Kasumi-1 (cell line): ENCODE measurements at regions not wholly inside any gene's neighbourhood (a gene's known extent, or its start where the extent isn't known, plus 50 kb on each side); places are given as distances from the start of the nearest gene placed in this dataset.
A peak's percentile ranks its signal among the peaks of the same experiment; 100 is the strongest.

Experiments used
- DNase-seq, 2 experiments: peaks; one replicate each; lab custom pipeline; 2025; lab: John Stamatoyannopoulos, UW

GRCh38 chr10:90588222-90588621 is 269.6 kb downstream of the HTR7 start:
- no peak for DNase-seq

GRCh38 chr10:90589825-90590224 is 268.0 kb downstream of the HTR7 start:
- DNase-seq = no peak

GRCh38 chr10:90591629-90592028 is 266.2 kb downstream of the HTR7 start:
- no peak for DNase-seq

- peak; percentile 83 to 91 for DNase-seq
Measured at GRCh38 chr10:90592638-90593302, 265.1 kb downstream of the HTR7 start.

- no peak for DNase-seq
Measured at GRCh38 chr10:90598513-90598912, 259.3 kb downstream of the HTR7 start.

GRCh38 chr10:90602862-90603610 is 254.8 kb downstream of the HTR7 start:
- no peak for DNase-seq

GRCh38 chr10:90604636-90605035 is 253.2 kb downstream of the HTR7 start:
- no peak for DNase-seq

GRCh38 chr10:90605506-90605905 is 252.3 kb downstream of the HTR7 start:
- no peak for DNase-seq

GRCh38 chr10:90612276-90612675 is 245.6 kb downstream of the HTR7 start:
- DNase-seq = no peak

- no peak for DNase-seq
Measured at GRCh38 chr10:90614631-90615030, 243.2 kb downstream of the HTR7 start.

GRCh38 chr10:90621577-90621976 is 236.3 kb downstream of the HTR7 start:
- DNase-seq = peak; percentile 5 to 47

- DNase-seq = no peak
Measured at GRCh38 chr10:90635111-90635765, 222.6 kb downstream of the HTR7 start.

GRCh38 chr10:90640756-90641155 is 217.1 kb downstream of the HTR7 start:
- no peak for DNase-seq

- DNase-seq = no peak
Measured at GRCh38 chr10:90641731-90642130, 216.1 kb downstream of the HTR7 start.

- no peak for DNase-seq
Measured at GRCh38 chr10:90642136-90642535, 215.7 kb downstream of the HTR7 start.

- DNase-seq = no peak
Measured at GRCh38 chr10:90642650-90643049, 215.2 kb downstream of the HTR7 start.

- DNase-seq = no peak
Measured at GRCh38 chr10:90644165-90644564, 213.7 kb downstream of the HTR7 start.

- no peak for DNase-seq
Measured at GRCh38 chr10:90650858-90651257, 207.0 kb downstream of the HTR7 start.

- DNase-seq = peak; percentile 48 to 57
Measured at GRCh38 chr10:90652519-90652918, 205.3 kb downstream of the HTR7 start.

GRCh38 chr10:90658791-90659190 is 199.0 kb downstream of the HTR7 start:
- no peak for DNase-seq

- DNase-seq = no peak
Measured at GRCh38 chr10:90665905-90666662, 191.8 kb downstream of the HTR7 start.

GRCh38 chr10:90674461-90674860 is 183.4 kb downstream of the HTR7 start:
- no peak for DNase-seq
